ENCODE measurements at regions not wholly inside any gene's neighbourhood (a gene's known extent, or its start where the extent isn't known, plus 50 kb on each side); places are given as distances from the start of the nearest gene placed in this dataset.

- peaks cover 0 to 5% (median 0%) of the 10 kb centered on the region in 11 donors for H3K9me3 ChIP-seq
- intact Hi-C loops (cut with DNase I): no loop called here
- no peak overlapping the region for H3K27ac ChIP-seq
- DNase-seq (no peak), ATAC-seq (no peak)
- no peaks in the 10 kb centered on the region for H3K4me1 ChIP-seq
- no peak overlapping the region for H3K4me3 ChIP-seq
- H3K36me3 ChIP-seq: no peaks in the 10 kb centered on the region
- WGBS, 2 donors: 91 to 95% methylated on average over 1 of the region's 1 CpG
- no peaks in the 10 kb centered on the region for H3K27me3 ChIP-seq
- TF ChIP-seq CTCF (IDR thresholded peaks at IDR 0.05): no peak
These were observed 62.9 kb upstream of the SLC7A11 start for GRCh38 chr4:138305050-138305449.

- no peak overlapping the region for H3K27ac ChIP-seq
- ATAC-seq: no peak
- no peaks in the 10 kb centered on the region for H3K4me1 ChIP-seq
- no peak for DNase-seq
- H3K4me3 ChIP-seq: no peak overlapping the region
- TF ChIP-seq CTCF (IDR thresholded peaks at IDR 0.05): no peak
- intact Hi-C loops (cut with DNase I): no loop called here
- WGBS, 2 donors: 51 to 57% methylated on average over 2 of the region's 2 CpGs
- no peaks in the 10 kb centered on the region for H3K36me3 ChIP-seq
- no peaks in the 10 kb centered on the region for H3K9me3 ChIP-seq
- H3K27me3 ChIP-seq: no peaks in the 10 kb centered on the region
These were observed 59.4 kb upstream of the SLC7A11 start for GRCh38 chr4:138301536-138301935.

DNA sequence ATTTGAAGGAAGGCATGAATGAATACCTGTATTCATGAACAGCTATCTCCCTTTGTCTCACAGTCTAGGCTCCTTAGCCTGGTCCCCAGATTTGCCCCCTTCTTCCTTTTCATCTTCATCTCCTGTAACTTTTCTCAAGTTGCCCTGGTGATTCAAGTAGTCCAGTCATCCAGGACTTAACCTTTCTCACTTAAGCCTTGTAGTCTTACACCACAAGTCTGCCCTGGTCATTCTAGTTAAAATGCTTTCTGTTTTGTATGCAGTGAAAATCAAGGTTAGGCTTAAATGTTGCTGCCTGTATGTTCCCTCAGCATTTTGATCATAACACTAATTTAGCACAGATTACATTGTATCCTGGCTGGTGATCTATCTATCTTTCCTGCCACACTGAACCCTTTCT lies 58.5 kb upstream of the SLC7A11 start:
- Histone ChIP-seq H3K27me3 (no peaks in the 10 kb centered on the region), H3K4me3 (no peak overlapping the region), H3K9me3 (no peaks in the 10 kb centered on the region), H3K27ac (no peak overlapping the region), H3K36me3 (no peaks in the 10 kb centered on the region), H3K4me1 (no peaks in the 10 kb centered on the region)
- no peak for ATAC-seq
- intact Hi-C loops (cut with DNase I): no loop called here
- TF ChIP-seq CTCF (IDR thresholded peaks at IDR 0.05): no peak
- DNase-seq: no peak

- intact Hi-C loops (cut with DNase I): loop anchor here in 1 of 10 donors (5.0 kb wide), 1 partner anchor 333 kb away; no protein-coding TSS in a partner anchor
- H3K4me1 ChIP-seq: no peaks in the 10 kb centered on the region
- H3K9me3 ChIP-seq: no peaks in the 10 kb centered on the region
- DNase-seq (no peak), ATAC-seq (no peak)
- no peak for TF ChIP-seq CTCF (IDR thresholded peaks at IDR 0.05)
- H3K27me3 ChIP-seq: no peaks in the 10 kb centered on the region
- WGBS, 2 donors: 94 to 96% methylated on average over 5 of the region's 5 CpGs
- H3K27ac ChIP-seq: no peak overlapping the region
- H3K36me3 ChIP-seq: no peaks in the 10 kb centered on the region
- H3K4me3 ChIP-seq: no peak overlapping the region
These were observed 57.7 kb upstream of the SLC7A11 start for GRCh38 chr4:138299881-138300280.

DNA sequence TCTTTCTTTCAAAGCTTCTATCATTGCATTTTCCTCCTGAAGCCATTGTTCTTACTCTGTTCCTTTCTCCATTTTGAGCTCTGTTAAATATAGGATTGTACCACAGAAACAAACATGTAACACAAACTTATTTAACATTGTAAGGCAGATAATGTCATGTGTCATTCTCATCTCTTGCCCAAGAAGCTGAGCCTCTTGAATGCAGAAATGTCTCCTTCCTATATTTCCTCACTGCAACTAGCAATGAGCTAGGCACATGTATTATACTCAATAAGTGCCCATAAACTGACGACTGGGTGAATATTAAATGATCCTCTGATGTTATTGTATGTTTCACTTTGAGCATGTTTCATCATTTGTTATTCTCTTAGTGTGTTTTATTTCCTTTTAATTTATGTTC lies 56.7 kb upstream of the SLC7A11 start:
- ATAC-seq (no peak), DNase-seq (no peak)
- intact Hi-C loops (cut with DNase I): loop anchor here in 1 of 10 donors (5.0 kb wide), 1 partner anchor 332 kb away; no protein-coding TSS in a partner anchor
- WGBS, 2 donors: 80 to 85% methylated on average over 1 of the region's 1 CpG
- no peak for TF ChIP-seq CTCF (IDR thresholded peaks at IDR 0.05)
- Histone ChIP-seq H3K27ac (no peak overlapping the region), H3K4me3 (no peak overlapping the region), H3K27me3 (no peaks in the 10 kb centered on the region), H3K36me3 (no peaks in the 10 kb centered on the region), H3K9me3 (no peaks in the 10 kb centered on the region), H3K4me1 (no peaks in the 10 kb centered on the region)

All from heart right ventricle (tissue), 16 donors.